ENCODE measurements at regions not wholly inside any gene's neighbourhood (a gene's known extent, or its start where the extent isn't known, plus 50 kb on each side); places are given as distances from the start of the nearest gene placed in this dataset.

- TF ChIP-seq POLR2A (IDR thresholded peaks at IDR 0.05) (no peak), POLR2AphosphoS5 (IDR thresholded peaks at IDR 0.05) (no peak), EP300 (IDR thresholded peaks at IDR 0.05) (no peak), CTCF (IDR thresholded peaks at IDR 0.05) (no peak)
These were observed 159.6 kb upstream of the PROK2 start for GRCh38 chr3:71944482-71945065.

Measured in gastroesophageal sphincter (tissue), 3 donors.